ENCODE measurements at regions not wholly inside any gene's neighbourhood (a gene's known extent, or its start where the extent isn't known, plus 50 kb on each side); places are given as distances from the start of the nearest gene placed in this dataset.

DNA sequence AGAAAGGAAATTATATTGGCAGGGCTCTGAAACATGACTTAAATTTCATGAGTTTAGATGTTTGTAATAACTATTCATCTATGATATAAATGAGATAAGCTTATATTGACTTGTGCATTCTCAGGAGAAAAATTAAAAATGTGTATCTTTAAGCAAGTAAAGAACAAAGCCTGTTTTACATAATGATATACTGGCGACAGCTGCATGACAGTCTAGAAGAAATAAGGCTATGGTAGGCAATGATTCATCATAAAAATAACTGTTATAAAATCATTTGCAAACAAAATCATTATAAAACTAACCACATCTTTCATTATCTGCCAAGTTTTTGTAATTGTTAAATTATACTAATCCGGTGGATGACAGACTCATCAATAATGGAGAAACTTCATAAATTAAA, 188.1 kb downstream of the ADAM29 start:
- no peak overlapping the region for H3K4me2 ChIP-seq (ENCODE audit: low read length)
- H3K27me3 ChIP-seq (ENCODE audit: insufficient read depth, low read length), result no peaks in the 10 kb centered on the region
- no peaks in the 10 kb centered on the region for H3K9me3 ChIP-seq (ENCODE audit: insufficient read depth, low read depth, low read length)
- no peak overlapping the region for H2AFZ ChIP-seq (ENCODE audit: low read depth, low read length)
- H3K27ac Mint-ChIP-seq (ENCODE audit: unreplicated experiment), result no peak overlapping the region
- H3K79me2 ChIP-seq (ENCODE audit: insufficient read depth, low read length), result no peaks in the 10 kb centered on the region
- H3K4me1 Mint-ChIP-seq (ENCODE audit: low read depth, unreplicated experiment), result no peaks in the 10 kb centered on the region
- no peaks in the 10 kb centered on the region for H3K27me3 Mint-ChIP-seq (ENCODE audit: low read depth, unreplicated experiment)
- H3K9me3 Mint-ChIP-seq (ENCODE audit: unreplicated experiment), result peaks cover 2% of the 10 kb centered on the region
- no peak overlapping the region for H3K4me3 ChIP-seq (ENCODE audit: insufficient read depth, low read depth, low read length)
- TF ChIP-seq, protein P1, sequence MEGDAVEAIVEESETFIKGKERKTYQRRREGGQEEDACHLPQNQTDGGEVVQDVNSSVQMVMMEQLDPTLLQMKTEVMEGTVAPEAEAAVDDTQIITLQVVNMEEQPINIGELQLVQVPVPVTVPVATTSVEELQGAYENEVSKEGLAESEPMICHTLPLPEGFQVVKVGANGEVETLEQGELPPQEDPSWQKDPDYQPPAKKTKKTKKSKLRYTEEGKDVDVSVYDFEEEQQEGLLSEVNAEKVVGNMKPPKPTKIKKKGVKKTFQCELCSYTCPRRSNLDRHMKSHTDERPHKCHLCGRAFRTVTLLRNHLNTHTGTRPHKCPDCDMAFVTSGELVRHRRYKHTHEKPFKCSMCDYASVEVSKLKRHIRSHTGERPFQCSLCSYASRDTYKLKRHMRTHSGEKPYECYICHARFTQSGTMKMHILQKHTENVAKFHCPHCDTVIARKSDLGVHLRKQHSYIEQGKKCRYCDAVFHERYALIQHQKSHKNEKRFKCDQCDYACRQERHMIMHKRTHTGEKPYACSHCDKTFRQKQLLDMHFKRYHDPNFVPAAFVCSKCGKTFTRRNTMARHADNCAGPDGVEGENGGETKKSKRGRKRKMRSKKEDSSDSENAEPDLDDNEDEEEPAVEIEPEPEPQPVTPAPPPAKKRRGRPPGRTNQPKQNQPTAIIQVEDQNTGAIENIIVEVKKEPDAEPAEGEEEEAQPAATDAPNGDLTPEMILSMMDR (IDR thresholded peaks at IDR 0.05; ENCODE audit: insufficient read depth, low read depth, low read length), result no peak
- TF ChIP-seq EZH2 (IDR thresholded peaks at IDR 0.05; ENCODE audit: insufficient read depth, low read length), result no peak
- H4K20me1 ChIP-seq (ENCODE audit: insufficient read depth, low read length), result no peaks in the 10 kb centered on the region
- DNase-seq (ENCODE audit: low read depth) (no peak), FAIRE-seq (no peak)
- no peak overlapping the region for H3K9ac ChIP-seq (ENCODE audit: low read length)
- peaks cover 2% of the 10 kb centered on the region for H3K36me3 Mint-ChIP-seq (ENCODE audit: low read depth, unreplicated experiment)
- H3K4me3 Mint-ChIP-seq (ENCODE audit: unreplicated experiment), result no peak overlapping the region
- no peak overlapping the region for H3K27ac ChIP-seq (ENCODE audit: low read depth, low read length)
- H3K4me1 ChIP-seq (ENCODE audit: insufficient read depth, low read length), result no peaks in the 10 kb centered on the region
- no peaks in the 10 kb centered on the region for H3K36me3 ChIP-seq (ENCODE audit: insufficient read depth, low read length)

DNA sequence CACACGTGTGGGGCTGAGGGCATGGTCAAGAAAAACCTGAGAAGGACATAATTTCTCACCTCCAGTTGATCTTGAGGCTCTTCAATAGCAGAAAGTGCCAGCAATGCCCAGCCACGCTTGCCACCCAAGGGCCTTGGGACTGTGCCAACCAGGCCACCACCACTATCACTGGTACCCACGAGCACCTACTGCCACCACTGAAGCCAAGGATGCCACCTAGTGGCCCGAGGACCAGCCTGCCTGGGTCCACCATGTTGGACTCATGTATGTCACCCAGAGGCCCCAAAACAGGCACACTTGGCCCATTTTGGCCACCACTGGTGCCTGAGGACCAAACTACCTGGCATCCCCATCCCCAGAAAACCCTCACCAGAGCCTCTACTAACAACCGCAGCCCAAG, 191.8 kb downstream of the ADAM29 start:
- no peak overlapping the region for H3K27ac ChIP-seq (ENCODE audit: low read depth, low read length)
- FAIRE-seq (no peak), DNase-seq (ENCODE audit: low read depth) (no peak)
- no peaks in the 10 kb centered on the region for H3K27me3 Mint-ChIP-seq (ENCODE audit: low read depth, unreplicated experiment)
- no peaks in the 10 kb centered on the region for H3K36me3 ChIP-seq (ENCODE audit: insufficient read depth, low read length)
- H3K4me2 ChIP-seq (ENCODE audit: low read length), result no peak overlapping the region
- H3K9ac ChIP-seq (ENCODE audit: low read length), result no peak overlapping the region
- H3K4me1 Mint-ChIP-seq (ENCODE audit: low read depth, unreplicated experiment), result no peaks in the 10 kb centered on the region
- H3K4me3 ChIP-seq (ENCODE audit: insufficient read depth, low read depth, low read length), result no peak overlapping the region
- H3K27ac Mint-ChIP-seq (ENCODE audit: unreplicated experiment), result no peak overlapping the region
- no peaks in the 10 kb centered on the region for H4K20me1 ChIP-seq (ENCODE audit: insufficient read depth, low read length)
- H3K79me2 ChIP-seq (ENCODE audit: insufficient read depth, low read length), result no peaks in the 10 kb centered on the region
- H3K4me3 Mint-ChIP-seq (ENCODE audit: unreplicated experiment), result no peak overlapping the region
- H3K9me3 Mint-ChIP-seq (ENCODE audit: unreplicated experiment), result peaks cover 2% of the 10 kb centered on the region
- H3K4me1 ChIP-seq (ENCODE audit: insufficient read depth, low read length), result no peaks in the 10 kb centered on the region
- TF ChIP-seq, protein P1 (IDR thresholded peaks at IDR 0.05; ENCODE audit: insufficient read depth, low read depth, low read length), result no peak
- no peak for TF ChIP-seq EZH2 (IDR thresholded peaks at IDR 0.05; ENCODE audit: insufficient read depth, low read length)
- H3K27me3 ChIP-seq (ENCODE audit: insufficient read depth, low read length), result no peaks in the 10 kb centered on the region
- peaks cover 2% of the 10 kb centered on the region for H3K36me3 Mint-ChIP-seq (ENCODE audit: low read depth, unreplicated experiment)
- no peak overlapping the region for H2AFZ ChIP-seq (ENCODE audit: low read depth, low read length)
- H3K9me3 ChIP-seq (ENCODE audit: insufficient read depth, low read depth, low read length), result no peaks in the 10 kb centered on the region

DNA sequence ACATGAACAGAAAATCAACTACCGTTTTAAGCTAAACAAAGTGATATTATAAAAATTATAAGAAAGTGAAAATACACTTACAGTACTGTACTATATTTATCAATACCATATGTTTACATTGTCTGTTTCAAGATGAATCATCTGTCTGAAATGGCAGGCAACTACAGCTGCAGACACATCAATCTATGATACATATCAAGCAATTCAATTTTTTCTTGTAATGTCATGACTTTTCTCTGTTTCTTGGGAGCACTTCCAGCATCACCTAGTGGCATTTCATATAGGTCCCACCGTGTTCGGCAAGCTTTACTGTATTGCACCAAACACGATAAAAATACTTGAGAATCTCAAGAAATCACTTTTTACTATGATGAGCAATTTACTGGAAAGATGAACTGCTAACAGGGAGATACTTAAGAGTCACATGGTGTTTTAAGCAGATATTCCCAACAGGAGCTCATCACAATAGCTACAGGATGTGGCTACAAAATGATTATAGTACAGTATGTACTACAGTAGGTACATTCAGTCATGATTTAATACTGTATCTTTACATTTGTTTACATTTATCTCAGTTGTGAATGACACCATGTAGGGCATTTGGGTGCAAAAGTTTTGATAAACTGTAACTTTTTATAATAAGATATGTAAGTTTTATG, 207.4 kb downstream of the ADAM29 start:
- H3K4me2 ChIP-seq (ENCODE audit: low read length), result no peak overlapping the region
- FAIRE-seq (no peak), DNase-seq (ENCODE audit: low read depth) (no peak)
- H3K9me3 ChIP-seq (ENCODE audit: insufficient read depth, low read depth, low read length), result no peaks in the 10 kb centered on the region
- no peak overlapping the region for H3K9ac ChIP-seq (ENCODE audit: low read length)
- H3K4me3 ChIP-seq (ENCODE audit: insufficient read depth, low read depth, low read length), result no peak overlapping the region
- no peaks in the 10 kb centered on the region for H3K36me3 ChIP-seq (ENCODE audit: insufficient read depth, low read length)
- no peaks in the 10 kb centered on the region for H3K4me1 ChIP-seq (ENCODE audit: insufficient read depth, low read length)
- Mint-ChIP-seq H3K27ac (ENCODE audit: unreplicated experiment) (no peak overlapping the region), H3K9me3 (ENCODE audit: unreplicated experiment) (peaks cover 26% of the 10 kb centered on the region), H3K36me3 (ENCODE audit: low read depth, unreplicated experiment) (no peaks in the 10 kb centered on the region), H3K4me3 (ENCODE audit: unreplicated experiment) (no peak overlapping the region), H3K27me3 (ENCODE audit: low read depth, unreplicated experiment) (no peaks in the 10 kb centered on the region), H3K4me1 (ENCODE audit: low read depth, unreplicated experiment) (peaks cover 2% of the 10 kb centered on the region)
- H3K27ac ChIP-seq (ENCODE audit: low read depth, low read length), result no peak overlapping the region
- no peaks in the 10 kb centered on the region for H4K20me1 ChIP-seq (ENCODE audit: insufficient read depth, low read length)
- no peak overlapping the region for H2AFZ ChIP-seq (ENCODE audit: low read depth, low read length)
- no peaks in the 10 kb centered on the region for H3K79me2 ChIP-seq (ENCODE audit: insufficient read depth, low read length)
- H3K27me3 ChIP-seq (ENCODE audit: insufficient read depth, low read length), result no peaks in the 10 kb centered on the region
- no peak for TF ChIP-seq EZH2 (IDR thresholded peaks at IDR 0.05; ENCODE audit: insufficient read depth, low read length)
- TF ChIP-seq, protein P1 (IDR thresholded peaks at IDR 0.05; ENCODE audit: insufficient read depth, low read depth, low read length), result no peak
